ENCODE measurements at regions not wholly inside any gene's neighbourhood (a gene's known extent, or its start where the extent isn't known, plus 50 kb on each side); places are given as distances from the start of the nearest gene placed in this dataset.

GRCh38 chr2:29974086-29974485 lies 52.7 kb upstream of the ALK start:
- ChIA-PET CTCF (no interaction called here), POLR2A (ENCODE audit: low non-redundant PET) (no interaction called here)
- TF ChIP-seq CTCF (conservative IDR thresholded peaks at IDR 0.05; ENCODE audit: low read depth) = no peak
- no peak for DNase-seq (ENCODE audit: low spot score)
- H3K27ac ChIP-seq = no peak overlapping the region

GRCh38 chr2:29977284-29977683 lies 55.9 kb upstream of the ALK start:
- ChIA-PET CTCF (interaction anchor here (0.6 kb wide), 1 partner anchor 54 kb away, joined by 3 read pairs; no protein-coding TSS in a partner anchor), POLR2A (ENCODE audit: low non-redundant PET) (no interaction called here)
- no peak overlapping the region for H3K27ac ChIP-seq
- no peak for DNase-seq (ENCODE audit: low spot score)
- TF ChIP-seq CTCF (conservative IDR thresholded peaks at IDR 0.05; ENCODE audit: low read depth) = no peak

- no peak for TF ChIP-seq CTCF (conservative IDR thresholded peaks at IDR 0.05; ENCODE audit: low read depth)
- POLR2A ChIA-PET (ENCODE audit: low non-redundant PET) = no interaction called here
- no peak for DNase-seq (ENCODE audit: low spot score)
- no peak overlapping the region for H3K27ac ChIP-seq
- CTCF ChIA-PET = no interaction called here
Observed at GRCh38 chr2:29981402-29981801, 60.0 kb upstream of the ALK start.

GRCh38 chr2:29983308-29983707 lies 61.9 kb upstream of the ALK start:
- ChIA-PET CTCF (no interaction called here), POLR2A (ENCODE audit: low non-redundant PET) (no interaction called here)
- no peak overlapping the region for H3K27ac ChIP-seq
- no peak for TF ChIP-seq CTCF (conservative IDR thresholded peaks at IDR 0.05; ENCODE audit: low read depth)
- DNase-seq (ENCODE audit: low spot score) = no peak

GRCh38 chr2:29987146-29987545 lies 65.8 kb upstream of the ALK start:
- no peak for DNase-seq (ENCODE audit: low spot score)
- POLR2A ChIA-PET (ENCODE audit: low non-redundant PET) = no interaction called here
- CTCF ChIA-PET = interaction anchor here (0.6 to 0.8 kb wide), 3 partner anchors 17 to 75 kb away, joined by 3 to 4 read pairs (median 3); no protein-coding TSS in a partner anchor

GRCh38 chr2:29990129-29990528 lies 68.7 kb upstream of the ALK start:
- no peak for DNase-seq (ENCODE audit: low spot score)
- no peak overlapping the region for H3K27ac ChIP-seq
- ChIA-PET POLR2A (ENCODE audit: low non-redundant PET) (no interaction called here), CTCF (no interaction called here)
- TF ChIP-seq CTCF (conservative IDR thresholded peaks at IDR 0.05; ENCODE audit: low read depth) = no peak

More at GRCh38 chr2:29987146-29987545, 65.8 kb upstream of the ALK start:
- no peak for TF ChIP-seq CTCF (conservative IDR thresholded peaks at IDR 0.05; ENCODE audit: low read depth)
- H3K27ac ChIP-seq = no peak overlapping the region

GRCh38 chr2:29991086-29991485 lies 69.7 kb upstream of the ALK start:
- ChIA-PET CTCF (no interaction called here), POLR2A (ENCODE audit: low non-redundant PET) (no interaction called here)
- DNase-seq (ENCODE audit: low spot score) = no peak
- H3K27ac ChIP-seq = no peak overlapping the region
- TF ChIP-seq CTCF (conservative IDR thresholded peaks at IDR 0.05; ENCODE audit: low read depth) = no peak
